Calu3 (cell line): ENCODE measurements at regions not wholly inside any gene's neighbourhood (a gene's known extent, or its start where the extent isn't known, plus 50 kb on each side); places are given as distances from the start of the nearest gene placed in this dataset.

Experiments
- BruUV-seq: library from RNA; stranded (reverse); fragments of 400-500 nt; replicated peaks from 2 replicates; lab custom pipeline; 2021; lab: Mats Ljungman, UMichigan
- CTCF ChIA-PET: fragments of 300-600 bp; sonication (Branson Sonifier 250); formaldehyde crosslinking; loops from one replicate; lab custom pipeline; 2022; ENCODE audit warnings: antibody characterized with exemption; lab: Charles Lee
- DNase-seq: peaks from one replicate; pipeline ENCODE4 v3.0.0; 2022
- H3K27ac Mint-ChIP-seq: one replicate; pipeline ENCODE4 v1.8.0; 2022; ENCODE audit warnings: mixed read lengths; ENCODE audit not compliant: unreplicated experiment
- H3K27me3 Mint-ChIP-seq: one replicate; pipeline ENCODE4 v1.8.0; 2022; ENCODE audit warnings: mixed read lengths; ENCODE audit not compliant: unreplicated experiment
- H3K36me3 Mint-ChIP-seq: one replicate; pipeline ENCODE4 v1.8.0; 2022; ENCODE audit warnings: mild to moderate bottlenecking, moderate library complexity, mixed read lengths; ENCODE audit not compliant: insufficient read depth, unreplicated experiment
- H3K4me1 Mint-ChIP-seq: one replicate; pipeline ENCODE4 v1.8.0; 2022; ENCODE audit warnings: mild to moderate bottlenecking, low read depth, mixed read lengths; ENCODE audit not compliant: unreplicated experiment
- H3K4me3 Mint-ChIP-seq: one replicate; pipeline ENCODE4 v1.8.0; 2022; ENCODE audit warnings: mild to moderate bottlenecking, low read depth, moderate library complexity, mixed read lengths; ENCODE audit not compliant: unreplicated experiment
- H3K9me3 Mint-ChIP-seq: one replicate; pipeline ENCODE4 v1.8.0; 2022; ENCODE audit warnings: low read depth, mixed read lengths; ENCODE audit not compliant: unreplicated experiment
- CTCF ChIP-seq: fragments of 200-600 bp; IDR thresholded peaks from one replicate; pipeline ENCODE4 v1.8.0; 2022; ENCODE audit warnings: antibody characterized with exemption; ENCODE audit not compliant: unreplicated experiment
- intact Hi-C: fragments of 100-400 bp; cut with micrococcal nuclease; formaldehyde crosslinking; loops from one replicate; pipeline ENCODE4 v1.10.0; 2022; ENCODE audit not compliant: unreplicated experiment

DNA sequence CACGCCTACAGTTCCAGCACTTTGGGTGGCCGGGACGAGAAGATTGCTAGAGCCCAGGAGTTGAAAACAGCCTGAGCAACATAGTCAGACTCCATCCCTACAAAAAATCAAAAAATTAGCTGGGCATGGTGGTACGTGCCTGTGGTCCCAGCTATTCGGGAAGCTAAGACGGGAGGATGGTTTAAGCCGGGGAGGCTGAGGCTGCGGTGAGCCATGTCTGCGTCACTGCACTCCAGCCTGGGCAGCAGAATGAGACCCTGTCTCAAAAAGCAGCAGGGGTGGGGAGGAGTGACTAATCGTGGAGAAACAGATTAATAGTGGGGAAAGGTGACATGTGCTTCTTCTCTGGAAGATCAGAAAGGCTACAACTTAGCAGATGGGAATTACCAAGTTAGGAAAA is 58.1 kb upstream of the GPC1 start:
- H3K9me3 Mint-ChIP-seq: no peaks in the 10 kb centered on the region
- no peak for DNase-seq
- BruUV-seq: no TSS peak
- CTCF ChIA-PET: no interaction called here
- H3K4me1 Mint-ChIP-seq: no peaks in the 10 kb centered on the region
- no peak overlapping the region for H3K27ac Mint-ChIP-seq
- no peak for TF ChIP-seq CTCF
- intact Hi-C loops: loop anchor here (10.0 kb wide), 1 partner anchor 123 kb away; no protein-coding TSS in a partner anchor
- no peaks in the 10 kb centered on the region for H3K36me3 Mint-ChIP-seq
- H3K4me3 Mint-ChIP-seq: no peak overlapping the region
- no peaks in the 10 kb centered on the region for H3K27me3 Mint-ChIP-seq

GRCh38 chr2:240379089-240379636 is 56.3 kb upstream of the GPC1 start:
- Mint-ChIP-seq H3K27ac (no peak overlapping the region), H3K4me3 (no peak overlapping the region), H3K9me3 (no peaks in the 10 kb centered on the region), H3K36me3 (no peaks in the 10 kb centered on the region), H3K4me1 (no peaks in the 10 kb centered on the region), H3K27me3 (peaks cover 12% of the 10 kb centered on the region)
- intact Hi-C loops: loop anchor here (10.0 kb wide), 1 partner anchor 124 kb away; no protein-coding TSS in a partner anchor
- BruUV-seq: no TSS peak
- no peak for DNase-seq
- CTCF ChIA-PET: no interaction called here
- TF ChIP-seq CTCF: no peak

GRCh38 chr2:240383099-240383758 is 52.2 kb upstream of the GPC1 start:
- TF ChIP-seq CTCF: no peak

DNA sequence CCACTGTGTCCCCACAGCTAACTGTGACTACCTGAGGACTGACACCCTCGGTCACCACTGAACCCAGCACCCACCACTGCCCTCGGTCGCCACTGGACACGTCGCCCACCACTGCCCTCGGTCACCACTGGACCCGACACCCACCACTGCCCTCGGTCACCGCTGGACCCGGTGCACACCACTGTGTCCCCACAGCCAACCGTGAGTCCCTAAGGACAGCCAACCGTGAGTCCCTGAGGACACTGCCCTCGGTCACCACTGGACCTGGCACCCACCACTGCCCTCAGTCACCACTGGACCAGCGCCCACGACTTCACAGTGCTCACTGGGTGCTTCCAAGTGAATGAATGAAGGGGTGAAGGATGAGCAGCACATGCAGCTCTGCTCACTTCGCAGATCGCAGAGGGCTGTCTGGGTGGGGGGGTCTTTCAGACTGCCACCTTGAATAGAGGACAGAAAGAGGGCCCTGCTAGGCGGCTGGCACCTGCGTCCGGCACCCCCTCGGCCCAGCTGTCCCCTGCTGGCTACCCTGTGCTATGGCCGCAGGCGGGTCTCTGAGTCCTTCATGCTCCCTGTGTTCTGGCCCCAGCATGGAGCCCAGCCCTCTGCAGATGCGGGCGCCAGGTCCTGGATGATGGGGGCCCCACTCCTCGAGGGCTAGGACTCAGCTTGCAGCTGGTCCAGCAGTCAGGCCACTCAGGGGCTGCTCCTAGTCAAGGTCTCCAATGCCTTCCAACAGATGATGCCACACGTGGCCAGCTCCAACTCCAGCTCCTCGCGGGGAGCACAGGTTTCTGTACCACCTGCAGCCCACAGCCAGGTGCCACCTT is 51.4 kb upstream of the GPC1 start:
- TF ChIP-seq CTCF: no peak
- no peak overlapping the region for H3K4me3 Mint-ChIP-seq

More at GRCh38 chr2:240383099-240383758, 52.2 kb upstream of the GPC1 start:
- CTCF ChIA-PET: interaction anchor here (1.2 kb wide), 1 partner anchor 13 kb away, joined by 4 read pairs; no protein-coding TSS in a partner anchor
- intact Hi-C loops: no loop called here
- Mint-ChIP-seq H3K9me3 (no peaks in the 10 kb centered on the region), H3K4me1 (peaks cover 8% of the 10 kb centered on the region), H3K36me3 (no peaks in the 10 kb centered on the region), H3K27ac (no peak overlapping the region), H3K27me3 (peaks cover 16% of the 10 kb centered on the region), H3K4me3 (no peak overlapping the region)
- no peak for DNase-seq
- no TSS peak for BruUV-seq

More for the DNA sequence above, 51.4 kb upstream of the GPC1 start:
- no peaks in the 10 kb centered on the region for H3K36me3 Mint-ChIP-seq
- no TSS peak for BruUV-seq
- peaks cover 8% of the 10 kb centered on the region for H3K4me1 Mint-ChIP-seq
- no peak overlapping the region for H3K27ac Mint-ChIP-seq
- no peak for DNase-seq
- intact Hi-C loops: no loop called here
- no peaks in the 10 kb centered on the region for H3K9me3 Mint-ChIP-seq
- CTCF ChIA-PET: no interaction called here
- H3K27me3 Mint-ChIP-seq: peaks cover 16% of the 10 kb centered on the region
